ENCODE measurements at regions not wholly inside any gene's neighbourhood (a gene's known extent, or its start where the extent isn't known, plus 50 kb on each side); places are given as distances from the start of the nearest gene placed in this dataset.

DNA sequence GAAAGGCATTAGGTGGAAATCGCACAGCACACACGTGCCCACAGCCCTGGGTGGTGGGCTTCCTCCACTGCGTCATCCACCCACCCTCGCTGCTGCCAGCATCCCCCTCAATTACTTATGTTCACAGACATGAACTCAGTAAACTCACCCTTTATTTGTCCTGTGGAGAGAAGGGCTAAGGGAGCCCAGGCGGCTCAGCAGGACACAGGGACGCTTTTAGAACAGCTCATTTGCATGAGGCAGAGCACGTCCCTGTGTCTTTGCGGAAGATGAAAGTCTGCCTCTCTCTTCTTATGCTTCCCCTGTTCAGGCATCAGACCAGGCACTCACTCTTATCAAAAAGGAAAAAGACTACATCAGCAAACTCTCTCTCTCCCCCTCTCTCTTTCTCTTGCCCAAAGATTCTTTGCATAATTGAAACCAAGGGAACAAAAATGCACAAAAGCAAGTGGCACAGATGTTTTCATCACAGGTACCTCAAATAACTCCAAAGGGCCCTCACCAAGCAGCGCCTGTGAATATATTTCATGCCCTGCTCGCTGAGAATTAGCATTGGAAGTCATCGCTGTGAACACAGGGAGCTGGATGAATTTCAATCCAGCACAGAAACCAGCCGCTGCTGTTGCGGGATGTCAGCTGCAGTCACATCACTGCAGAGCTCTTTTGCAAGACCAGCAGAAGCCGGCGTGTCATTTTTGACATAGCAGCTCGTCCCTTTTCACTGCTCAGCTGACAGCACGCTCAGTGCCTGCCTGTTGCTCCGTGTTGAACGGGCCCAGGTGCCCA, 376.3 kb upstream of the MYT1L start:
- no peak overlapping the region for H2AK5ac ChIP-seq (ENCODE audit: low read length, severe bottlenecking)
- H3K4me3 ChIP-seq (ENCODE audit: insufficient read depth in 1 of 2, low read depth in 1 of 2, low read length in 2 of 2) = no peak overlapping the region
- H2BK120ac ChIP-seq (ENCODE audit: low read depth, low read length) = no peak overlapping the region
- H3K36me3 ChIP-seq (ENCODE audit: control insufficient read depth in 1 of 2, insufficient read depth in 2 of 2, low read depth in 1 of 2, low read length in 2 of 2) = no peaks in the 10 kb centered on the region
- peaks cover 0 to 31% of the 10 kb centered on the region in 2 experiments for H3K27me3 ChIP-seq (ENCODE audit: control insufficient read depth in 1 of 2, insufficient read depth in 1 of 2, low read length in 2 of 2)
- no peak overlapping the region for H3K27ac ChIP-seq (ENCODE audit: low read length, poor library complexity, severe bottlenecking)
- H3K9ac ChIP-seq (ENCODE audit: low read length) = no peak overlapping the region
- H3K4me2 ChIP-seq (ENCODE audit: low read length, poor library complexity, severe bottlenecking) = no peak overlapping the region
- H3K18ac ChIP-seq (ENCODE audit: low read depth in 1 of 2, low read length in 2 of 2) = no peak overlapping the region
- H3K23ac ChIP-seq (ENCODE audit: low read length in 2 of 2) = no peak overlapping the region
- no peak overlapping the region for H2AFZ ChIP-seq (ENCODE audit: low read depth, low read length)
- no peak overlapping the region for H2BK12ac ChIP-seq (ENCODE audit: low read length in 2 of 2)
- DNase-seq = no peak
- H3K14ac ChIP-seq (ENCODE audit: low read length in 2 of 2) = no peak overlapping the region
- no peak overlapping the region for H3K4ac ChIP-seq (ENCODE audit: low read depth in 1 of 2, low read length in 2 of 2)
- H4K8ac ChIP-seq (ENCODE audit: low read length) = no peak overlapping the region
- H4K91ac ChIP-seq (ENCODE audit: low read length) = no peak overlapping the region
- H3K9me3 ChIP-seq (ENCODE audit: control insufficient read depth, low read length) = no peaks in the 10 kb centered on the region
- no peak overlapping the region for H2BK15ac ChIP-seq (ENCODE audit: low read depth, poor library complexity, severe bottlenecking)
- H2BK5ac ChIP-seq (ENCODE audit: low read depth, low read length, poor library complexity, severe bottlenecking) = no peak overlapping the region
- no peaks in the 10 kb centered on the region for H3K79me1 ChIP-seq (replicated peaks; ENCODE audit: low read length, poor library complexity, severe bottlenecking)
- 62% methylated on average over 17 of the region's 19 CpGs for WGBS
- H3K4me1 ChIP-seq (ENCODE audit: control insufficient read depth, insufficient read depth, low read depth, low read length) = no peaks in the 10 kb centered on the region

DNA sequence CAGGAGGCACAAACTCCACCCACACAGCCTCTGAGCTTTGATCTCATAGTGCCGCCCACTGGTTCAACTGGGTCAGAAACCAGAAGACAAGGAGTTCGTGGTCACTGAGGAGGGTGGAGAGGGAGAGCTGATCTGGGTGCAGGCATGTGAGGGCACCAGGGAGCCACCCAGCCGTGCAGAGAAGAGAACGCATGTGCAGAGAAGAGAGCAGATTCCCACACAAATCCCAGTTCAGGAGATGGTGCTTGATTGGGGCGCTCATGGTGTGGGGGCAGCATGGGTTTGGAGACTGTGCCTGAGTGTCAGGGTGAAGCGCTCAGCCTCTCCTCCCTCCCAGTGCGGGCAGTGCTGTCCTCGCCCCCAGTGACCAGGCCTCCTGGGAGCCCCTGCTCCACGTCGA, 375.2 kb upstream of the MYT1L start:
- no peak overlapping the region for H2AFZ ChIP-seq (ENCODE audit: low read depth, low read length)
- no peak overlapping the region for H2BK15ac ChIP-seq (ENCODE audit: low read depth, poor library complexity, severe bottlenecking)
- no peak for DNase-seq
- H3K9ac ChIP-seq (ENCODE audit: low read length) = no peak overlapping the region
- H2BK5ac ChIP-seq (ENCODE audit: low read depth, low read length, poor library complexity, severe bottlenecking) = no peak overlapping the region
- H3K9me3 ChIP-seq (ENCODE audit: control insufficient read depth, low read length) = no peaks in the 10 kb centered on the region
- no peak overlapping the region for H2BK120ac ChIP-seq (ENCODE audit: low read depth, low read length)
- no peak overlapping the region for H4K91ac ChIP-seq (ENCODE audit: low read length)
- H3K14ac ChIP-seq (ENCODE audit: low read length in 2 of 2) = no peak overlapping the region
- H3K18ac ChIP-seq (ENCODE audit: low read depth in 1 of 2, low read length in 2 of 2) = no peak overlapping the region
- H3K79me1 ChIP-seq (replicated peaks; ENCODE audit: low read length, poor library complexity, severe bottlenecking) = no peaks in the 10 kb centered on the region
- peaks cover 2% of the 10 kb centered on the region for H3K4me1 ChIP-seq (ENCODE audit: control insufficient read depth, insufficient read depth, low read depth, low read length)
- no peaks in the 10 kb centered on the region for H3K36me3 ChIP-seq (ENCODE audit: control insufficient read depth in 1 of 2, insufficient read depth in 2 of 2, low read depth in 1 of 2, low read length in 2 of 2)
- H3K27ac ChIP-seq (ENCODE audit: low read length, poor library complexity, severe bottlenecking) = no peak overlapping the region
- H2BK12ac ChIP-seq (ENCODE audit: low read length in 2 of 2) = no peak overlapping the region
- H2AK5ac ChIP-seq (ENCODE audit: low read length, severe bottlenecking) = no peak overlapping the region
- no peak overlapping the region for H3K4me2 ChIP-seq (ENCODE audit: low read length, poor library complexity, severe bottlenecking)
- no peak overlapping the region for H3K4ac ChIP-seq (ENCODE audit: low read depth in 1 of 2, low read length in 2 of 2)
- H4K8ac ChIP-seq (ENCODE audit: low read length) = no peak overlapping the region
- 71% methylated on average over 10 of the region's 10 CpGs for WGBS
- no peak overlapping the region for H3K4me3 ChIP-seq (ENCODE audit: insufficient read depth in 1 of 2, low read depth in 1 of 2, low read length in 2 of 2)
- H3K27me3 ChIP-seq (ENCODE audit: control insufficient read depth in 1 of 2, insufficient read depth in 1 of 2, low read length in 2 of 2) = peaks cover 0 to 31% of the 10 kb centered on the region in 2 experiments
- no peak overlapping the region for H3K23ac ChIP-seq (ENCODE audit: low read length in 2 of 2)

DNA sequence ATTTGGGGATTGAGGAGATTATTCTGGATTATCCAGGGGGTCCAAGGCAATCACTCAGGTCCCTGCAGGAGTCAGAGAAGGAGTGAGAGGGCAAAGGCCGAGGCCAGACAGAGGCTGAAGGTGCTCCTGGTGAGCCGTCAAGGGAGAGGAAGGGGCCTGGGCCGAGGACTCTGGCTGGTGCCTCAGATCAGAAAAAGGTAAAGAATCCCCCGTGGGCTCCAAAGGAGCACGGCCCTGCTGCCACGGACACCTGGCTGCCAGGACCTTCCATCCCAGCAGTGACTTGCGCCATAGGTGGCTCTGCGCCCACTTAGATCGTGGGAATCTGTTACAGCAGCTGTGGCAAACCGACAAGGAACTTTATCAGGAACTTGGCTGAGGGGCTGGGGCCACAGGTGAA, 374.8 kb upstream of the MYT1L start:
- H3K4me3 ChIP-seq (ENCODE audit: insufficient read depth in 1 of 2, low read depth in 1 of 2, low read length in 2 of 2) = no peak overlapping the region
- no peak overlapping the region for H2AK5ac ChIP-seq (ENCODE audit: low read length, severe bottlenecking)
- no peak overlapping the region for H2BK12ac ChIP-seq (ENCODE audit: low read length in 2 of 2)
- H3K27ac ChIP-seq (ENCODE audit: low read length, poor library complexity, severe bottlenecking) = no peak overlapping the region
- no peaks in the 10 kb centered on the region for H3K36me3 ChIP-seq (ENCODE audit: control insufficient read depth in 1 of 2, insufficient read depth in 2 of 2, low read depth in 1 of 2, low read length in 2 of 2)
- no peak overlapping the region for H3K14ac ChIP-seq (ENCODE audit: low read length in 2 of 2)
- WGBS = 81% methylated on average over 10 of the region's 10 CpGs
- H3K9me3 ChIP-seq (ENCODE audit: control insufficient read depth, low read length) = no peaks in the 10 kb centered on the region
- no peak overlapping the region for H3K23ac ChIP-seq (ENCODE audit: low read length in 2 of 2)
- H2BK120ac ChIP-seq (ENCODE audit: low read depth, low read length) = no peak overlapping the region
- no peaks in the 10 kb centered on the region for H3K79me1 ChIP-seq (replicated peaks; ENCODE audit: low read length, poor library complexity, severe bottlenecking)
- H3K27me3 ChIP-seq (ENCODE audit: control insufficient read depth in 1 of 2, insufficient read depth in 1 of 2, low read length in 2 of 2) = peaks cover 0 to 31% of the 10 kb centered on the region in 2 experiments
- no peak overlapping the region for H3K4ac ChIP-seq (ENCODE audit: low read depth in 1 of 2, low read length in 2 of 2)
- H4K91ac ChIP-seq (ENCODE audit: low read length) = no peak overlapping the region
- no peak overlapping the region for H3K18ac ChIP-seq (ENCODE audit: low read depth in 1 of 2, low read length in 2 of 2)
- no peak for DNase-seq
- H2BK15ac ChIP-seq (ENCODE audit: low read depth, poor library complexity, severe bottlenecking) = no peak overlapping the region
- H2AFZ ChIP-seq (ENCODE audit: low read depth, low read length) = no peak overlapping the region
- no peak overlapping the region for H4K8ac ChIP-seq (ENCODE audit: low read length)
- H3K4me1 ChIP-seq (ENCODE audit: control insufficient read depth, insufficient read depth, low read depth, low read length) = peaks cover 2% of the 10 kb centered on the region
- H2BK5ac ChIP-seq (ENCODE audit: low read depth, low read length, poor library complexity, severe bottlenecking) = no peak overlapping the region
- no peak overlapping the region for H3K4me2 ChIP-seq (ENCODE audit: low read length, poor library complexity, severe bottlenecking)
- H3K9ac ChIP-seq (ENCODE audit: low read length) = no peak overlapping the region

DNA sequence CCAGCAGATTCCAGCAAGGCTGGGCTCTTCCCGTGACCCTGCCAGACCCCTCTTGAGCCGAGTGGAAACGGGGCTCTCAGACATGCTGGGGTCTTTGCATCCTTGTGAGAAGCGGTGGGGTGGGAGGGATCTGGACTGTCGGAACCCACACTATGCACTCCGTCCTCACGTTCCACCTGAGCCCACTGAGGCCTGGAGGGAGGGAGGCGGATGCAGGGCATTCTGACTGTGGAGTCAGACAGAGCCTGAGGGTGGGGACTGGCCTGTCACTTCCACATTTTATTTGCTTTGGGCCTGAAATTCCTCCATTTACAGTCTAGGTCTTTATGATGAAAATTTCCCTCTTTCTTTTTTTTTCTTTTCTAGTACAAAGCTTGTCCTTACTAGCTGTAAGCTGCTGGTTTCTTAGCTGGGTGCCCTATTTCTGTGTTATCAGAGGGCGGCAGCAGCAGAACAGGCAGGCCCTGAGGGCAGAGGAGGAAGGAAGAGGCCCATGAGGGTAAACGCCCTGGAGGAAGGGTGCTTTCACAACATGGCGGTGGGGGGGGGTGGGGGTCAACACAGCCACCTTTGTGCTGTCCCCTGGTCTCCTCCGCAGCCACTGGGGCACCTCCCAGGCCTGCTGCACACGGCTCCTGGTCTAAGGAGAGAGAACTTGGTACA, 373.5 kb upstream of the MYT1L start:
- no peak overlapping the region for H2AK5ac ChIP-seq (ENCODE audit: low read length, severe bottlenecking)
- H3K9me3 ChIP-seq (ENCODE audit: control insufficient read depth, low read length) = no peaks in the 10 kb centered on the region
- H2AFZ ChIP-seq (ENCODE audit: low read depth, low read length) = no peak overlapping the region
- no peak overlapping the region for H3K14ac ChIP-seq (ENCODE audit: low read length in 2 of 2)
- no peak overlapping the region for H2BK12ac ChIP-seq (ENCODE audit: low read length in 2 of 2)
- DNase-seq = no peak
- no peaks in the 10 kb centered on the region for H3K79me1 ChIP-seq (replicated peaks; ENCODE audit: low read length, poor library complexity, severe bottlenecking)
- H3K4me3 ChIP-seq (ENCODE audit: insufficient read depth in 1 of 2, low read depth in 1 of 2, low read length in 2 of 2) = no peak overlapping the region
- H3K27me3 ChIP-seq (ENCODE audit: control insufficient read depth in 1 of 2, insufficient read depth in 1 of 2, low read length in 2 of 2) = peaks cover 0 to 26% of the 10 kb centered on the region in 2 experiments
- H2BK120ac ChIP-seq (ENCODE audit: low read depth, low read length) = no peak overlapping the region
- no peak overlapping the region for H4K91ac ChIP-seq (ENCODE audit: low read length)
- H3K18ac ChIP-seq (ENCODE audit: low read depth in 1 of 2, low read length in 2 of 2) = no peak overlapping the region
- peaks cover 2% of the 10 kb centered on the region for H3K4me1 ChIP-seq (ENCODE audit: control insufficient read depth, insufficient read depth, low read depth, low read length)
- 67% methylated on average over 13 of the region's 13 CpGs for WGBS
- H3K36me3 ChIP-seq (ENCODE audit: control insufficient read depth in 1 of 2, insufficient read depth in 2 of 2, low read depth in 1 of 2, low read length in 2 of 2) = no peaks in the 10 kb centered on the region
- no peak overlapping the region for H3K23ac ChIP-seq (ENCODE audit: low read length in 2 of 2)
- no peak overlapping the region for H3K4me2 ChIP-seq (ENCODE audit: low read length, poor library complexity, severe bottlenecking)
- H4K8ac ChIP-seq (ENCODE audit: low read length) = no peak overlapping the region
- no peak overlapping the region for H3K9ac ChIP-seq (ENCODE audit: low read length)
- H2BK15ac ChIP-seq (ENCODE audit: low read depth, poor library complexity, severe bottlenecking) = no peak overlapping the region
- H3K27ac ChIP-seq (ENCODE audit: low read length, poor library complexity, severe bottlenecking) = no peak overlapping the region
- no peak overlapping the region for H2BK5ac ChIP-seq (ENCODE audit: low read depth, low read length, poor library complexity, severe bottlenecking)
- no peak overlapping the region for H3K4ac ChIP-seq (ENCODE audit: low read depth in 1 of 2, low read length in 2 of 2)

Measured in mesenchymal stem cell (in vitro differentiated cells and primary cell).